Glutamatergic neuron (in vitro differentiated cells): ENCODE measurements at regions not wholly inside any gene's neighbourhood (a gene's known extent, or its start where the extent isn't known, plus 50 kb on each side); places are given as distances from the start of the nearest gene placed in this dataset.

Experiments
- DNase-seq: peaks from one replicate; pipeline ENCODE4 v3.0.0; 2022
- H3K27ac Mint-ChIP-seq: one replicate; pipeline ENCODE4 v1.8.0; 2020; ENCODE audit warnings: mild to moderate bottlenecking, mixed read lengths, inconsistent platforms; ENCODE audit not compliant: unreplicated experiment
- H3K27me3 Mint-ChIP-seq: one replicate; pipeline ENCODE4 v1.8.0; 2020; ENCODE audit warnings: mild to moderate bottlenecking, moderate library complexity, mixed read lengths, inconsistent platforms; ENCODE audit not compliant: unreplicated experiment
- H3K36me3 Mint-ChIP-seq: one replicate; pipeline ENCODE4 v1.8.0; 2020; ENCODE audit warnings: mild to moderate bottlenecking, mixed read lengths, inconsistent platforms; ENCODE audit not compliant: unreplicated experiment
- H3K4me1 Mint-ChIP-seq: one replicate; pipeline ENCODE4 v1.8.0; 2020; ENCODE audit warnings: mild to moderate bottlenecking, low read depth, mixed read lengths, inconsistent platforms; ENCODE audit not compliant: unreplicated experiment
- H3K4me3 Mint-ChIP-seq: one replicate; pipeline ENCODE4 v1.8.0; 2020; ENCODE audit warnings: mild to moderate bottlenecking, mixed read lengths, inconsistent platforms; ENCODE audit not compliant: unreplicated experiment
- H3K9me3 Mint-ChIP-seq: one replicate; pipeline ENCODE4 v1.8.0; 2020; ENCODE audit warnings: mild to moderate bottlenecking, moderate library complexity, mixed read lengths, inconsistent platforms; ENCODE audit not compliant: unreplicated experiment
- TF ChIP-seq, protein P1 (sequence below): fragments of 200-600 bp; sonication (generic); IDR thresholded peaks from one replicate; pipeline ENCODE4 v1.5.0; 2021; ENCODE audit not compliant: partially characterized antibody, unreplicated experiment

DNA sequence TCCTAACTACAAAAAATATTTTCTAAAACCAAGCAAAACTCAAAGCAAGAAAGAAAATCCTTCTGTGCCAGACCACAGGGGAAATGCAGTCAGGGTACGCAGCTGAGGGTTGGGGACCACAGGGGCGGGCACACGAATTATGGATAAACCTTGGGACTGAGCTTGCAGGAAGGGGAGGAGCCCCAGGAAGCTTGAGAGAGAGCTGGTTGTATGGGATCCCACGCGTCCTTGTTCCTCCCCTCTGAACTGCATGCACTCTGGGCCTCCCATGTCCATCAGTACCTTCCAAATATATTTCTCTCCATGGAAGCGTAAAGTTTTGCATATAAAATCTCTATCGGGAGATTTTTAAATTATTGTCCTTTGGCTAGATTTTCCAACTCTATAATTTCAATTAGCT is 673.4 kb downstream of the TBC1D22A start:
- Mint-ChIP-seq H3K4me3 (no peak overlapping the region), H3K27ac (no peak overlapping the region), H3K36me3 (peaks cover 8% of the 10 kb centered on the region), H3K4me1 (no peaks in the 10 kb centered on the region), H3K27me3 (peaks cover 1% of the 10 kb centered on the region), H3K9me3 (peaks cover 21% of the 10 kb centered on the region)
- DNase-seq: no peak
- TF ChIP-seq, protein P1, sequence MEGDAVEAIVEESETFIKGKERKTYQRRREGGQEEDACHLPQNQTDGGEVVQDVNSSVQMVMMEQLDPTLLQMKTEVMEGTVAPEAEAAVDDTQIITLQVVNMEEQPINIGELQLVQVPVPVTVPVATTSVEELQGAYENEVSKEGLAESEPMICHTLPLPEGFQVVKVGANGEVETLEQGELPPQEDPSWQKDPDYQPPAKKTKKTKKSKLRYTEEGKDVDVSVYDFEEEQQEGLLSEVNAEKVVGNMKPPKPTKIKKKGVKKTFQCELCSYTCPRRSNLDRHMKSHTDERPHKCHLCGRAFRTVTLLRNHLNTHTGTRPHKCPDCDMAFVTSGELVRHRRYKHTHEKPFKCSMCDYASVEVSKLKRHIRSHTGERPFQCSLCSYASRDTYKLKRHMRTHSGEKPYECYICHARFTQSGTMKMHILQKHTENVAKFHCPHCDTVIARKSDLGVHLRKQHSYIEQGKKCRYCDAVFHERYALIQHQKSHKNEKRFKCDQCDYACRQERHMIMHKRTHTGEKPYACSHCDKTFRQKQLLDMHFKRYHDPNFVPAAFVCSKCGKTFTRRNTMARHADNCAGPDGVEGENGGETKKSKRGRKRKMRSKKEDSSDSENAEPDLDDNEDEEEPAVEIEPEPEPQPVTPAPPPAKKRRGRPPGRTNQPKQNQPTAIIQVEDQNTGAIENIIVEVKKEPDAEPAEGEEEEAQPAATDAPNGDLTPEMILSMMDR: no peak

DNA sequence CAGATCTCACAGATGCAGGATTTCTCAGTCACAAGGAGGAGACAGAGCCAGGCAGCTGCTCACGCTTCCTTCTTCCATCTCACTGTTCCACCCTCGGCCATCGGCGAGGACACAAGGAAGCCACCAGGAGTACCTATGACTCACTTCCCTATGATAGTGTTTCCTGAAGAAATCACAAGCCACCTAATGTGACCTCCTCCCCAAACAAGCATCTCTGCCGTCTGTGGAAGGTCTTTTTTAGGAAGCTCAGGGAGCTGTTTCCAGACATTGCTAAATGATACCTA is 672.7 kb downstream of the TBC1D22A start:
- Mint-ChIP-seq H3K27ac (no peak overlapping the region), H3K36me3 (peaks cover 7% of the 10 kb centered on the region), H3K9me3 (peaks cover 17% of the 10 kb centered on the region), H3K4me3 (no peak overlapping the region), H3K4me1 (no peaks in the 10 kb centered on the region), H3K27me3 (peaks cover 1% of the 10 kb centered on the region)
- TF ChIP-seq, protein P1: no peak
- no peak for DNase-seq

DNA sequence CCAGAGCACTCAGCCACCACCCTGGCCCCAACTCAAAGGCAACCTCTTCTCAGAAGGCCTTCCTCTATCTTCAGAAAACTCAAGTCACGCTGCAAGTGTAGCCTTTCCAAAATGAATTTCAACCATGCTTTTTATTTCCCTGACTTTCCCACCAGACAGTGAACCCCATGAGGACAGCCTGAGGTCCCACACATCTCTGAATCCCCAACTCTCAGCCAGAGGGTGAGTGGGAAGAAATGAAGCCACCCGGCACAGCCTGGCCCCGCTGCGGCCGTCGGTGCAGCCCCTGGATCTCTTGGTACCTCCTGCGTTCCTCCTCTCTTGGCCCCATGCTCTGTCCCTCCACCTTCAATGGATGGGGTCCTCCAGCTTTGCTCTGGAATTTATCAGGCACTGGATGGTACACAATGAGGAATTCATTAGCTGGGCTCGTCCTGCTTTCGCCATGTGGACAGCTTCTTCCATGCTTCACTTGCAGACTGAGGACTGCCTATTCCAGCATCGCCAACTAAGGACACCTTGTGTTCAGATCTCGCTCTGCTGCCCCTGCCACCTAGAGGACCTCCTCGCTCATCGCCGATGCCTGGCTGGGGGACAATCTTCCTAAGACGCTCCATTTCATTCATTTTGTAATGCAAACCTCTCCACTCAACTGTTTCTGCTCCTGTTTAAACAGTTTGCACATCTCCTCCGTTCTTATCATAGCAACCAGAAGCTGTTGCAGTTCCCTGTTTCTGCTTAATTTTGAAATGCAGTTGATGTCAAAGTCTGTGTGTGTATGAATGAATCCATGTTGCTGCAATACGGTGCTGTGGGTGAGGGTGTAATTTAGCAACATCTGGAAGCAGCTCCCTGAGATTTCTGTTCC is 672.1 kb downstream of the TBC1D22A start:
- DNase-seq: no peak
- no peak overlapping the region for H3K4me3 Mint-ChIP-seq
- H3K27me3 Mint-ChIP-seq: peaks cover 1% of the 10 kb centered on the region
- no peak overlapping the region for H3K27ac Mint-ChIP-seq
- peaks cover 15% of the 10 kb centered on the region for H3K9me3 Mint-ChIP-seq
- TF ChIP-seq, protein P1: no peak
- peaks cover 5% of the 10 kb centered on the region for H3K36me3 Mint-ChIP-seq
- H3K4me1 Mint-ChIP-seq: no peaks in the 10 kb centered on the region

DNA sequence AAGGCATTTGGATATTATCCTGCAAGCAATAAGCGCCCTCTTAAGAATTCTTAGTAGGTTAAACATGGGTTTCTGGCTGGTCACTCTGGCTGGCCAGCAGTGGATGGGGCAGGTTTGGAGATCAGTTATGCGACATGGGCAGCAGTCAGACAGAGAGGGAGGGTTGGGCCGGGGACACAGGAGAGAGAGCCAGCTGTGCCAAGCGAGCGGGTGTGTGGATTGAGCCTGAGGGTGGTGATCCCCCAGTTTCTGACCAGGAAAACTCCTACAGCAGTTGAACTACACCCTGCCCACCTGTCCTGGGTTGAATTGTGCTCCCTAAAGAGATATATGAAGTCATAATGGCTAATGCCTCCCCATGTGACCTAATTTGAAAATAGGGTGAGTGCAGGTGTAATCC is 671.2 kb downstream of the TBC1D22A start:
- H3K4me1 Mint-ChIP-seq: no peaks in the 10 kb centered on the region
- H3K27me3 Mint-ChIP-seq: peaks cover 3% of the 10 kb centered on the region
- H3K9me3 Mint-ChIP-seq: peaks cover 18% of the 10 kb centered on the region
- TF ChIP-seq, protein P1: no peak
- no peak overlapping the region for H3K27ac Mint-ChIP-seq
- DNase-seq: no peak
- H3K4me3 Mint-ChIP-seq: no peak overlapping the region
- peaks cover 5% of the 10 kb centered on the region for H3K36me3 Mint-ChIP-seq

DNA sequence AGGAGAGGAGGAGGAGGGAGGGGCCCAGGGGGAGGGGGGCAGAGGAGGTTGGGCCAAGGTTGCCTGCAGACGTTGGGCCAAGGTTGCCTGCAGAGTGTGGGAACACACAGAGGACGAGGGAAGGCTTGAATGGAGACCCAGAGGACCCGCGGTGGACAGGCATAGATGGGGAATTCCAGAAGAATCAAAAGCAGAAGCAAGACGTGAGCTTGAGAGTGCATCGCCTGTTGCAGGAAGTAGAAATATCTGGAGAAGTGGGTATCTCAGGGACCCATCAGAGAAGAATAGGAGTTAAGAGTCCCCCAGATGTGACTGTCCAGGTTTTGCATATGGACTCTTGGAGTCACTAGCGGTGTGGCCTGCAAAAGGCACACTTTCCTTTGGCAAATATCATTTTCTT is 670.2 kb downstream of the TBC1D22A start:
- peaks cover 5% of the 10 kb centered on the region for H3K36me3 Mint-ChIP-seq
- no peak overlapping the region for H3K4me3 Mint-ChIP-seq
- H3K9me3 Mint-ChIP-seq: peaks cover 16% of the 10 kb centered on the region
- peaks cover 3% of the 10 kb centered on the region for H3K27me3 Mint-ChIP-seq
- no peaks in the 10 kb centered on the region for H3K4me1 Mint-ChIP-seq
- TF ChIP-seq, protein P1: no peak
- no peak for DNase-seq
- no peak overlapping the region for H3K27ac Mint-ChIP-seq
